DND-41 (cell line): ENCODE measurements at regions not wholly inside any gene's neighbourhood (a gene's known extent, or its start where the extent isn't known, plus 50 kb on each side); places are given as distances from the start of the nearest gene placed in this dataset.

Experiments used
- ATAC-seq: fragments of 200-7000 bp; cut with Tn5 transposase; 3 replicates; pipeline ENCODE4 v1.9.1; 2021; ENCODE audit warnings: low read depth; ENCODE audit not compliant: insufficient read depth
- DNase-seq: peaks from one replicate; pipeline ENCODE4 v3.0.0-alpha.2; 2020
- H2AFZ ChIP-seq: 2 replicates; pipeline ENCODE4 v1.6.0; 2012; ENCODE audit warnings: low read depth, low read length
- H3K27ac ChIP-seq: 2 replicates; pipeline ENCODE4 v1.5.1; 2012; ENCODE audit warnings: low read length, inconsistent platforms
- H3K27me3 ChIP-seq: fragments of 200-600 bp; sonication (generic); 2 replicates; pipeline ENCODE4 v1.6.0; 2012; ENCODE audit warnings: low read length, mild to moderate bottlenecking, inconsistent platforms; ENCODE audit not compliant: insufficient read depth, poor library complexity
- H3K36me3 ChIP-seq: 2 replicates; pipeline ENCODE4 v1.5.1; 2012; ENCODE audit warnings: low read length, inconsistent platforms; ENCODE audit not compliant: insufficient read depth
- H3K4me1 ChIP-seq: 2 replicates; pipeline ENCODE4 v1.5.1; 2012; ENCODE audit warnings: mild to moderate bottlenecking, low read length; ENCODE audit not compliant: insufficient read depth
- H3K4me2 ChIP-seq: 2 replicates; pipeline ENCODE4 v1.6.0; 2012; ENCODE audit warnings: mild to moderate bottlenecking, moderate library complexity, low read length, inconsistent platforms; ENCODE audit not compliant: insufficient read depth
- H3K4me3 ChIP-seq, 2 experiments: fragments of 200-600 bp in 1 of 2; shearing (Covaris generic) in 1 of 2; 2 replicates each; pipeline ENCODE4 v1.5.1; 2012 to 2016; ENCODE audit warnings: inconsistent platforms in 2 of 2, low read length in 2 of 2, mild to moderate bottlenecking in 2 of 2, low read depth in 1 of 2, moderate library complexity in 1 of 2
- H3K79me2 ChIP-seq: 2 replicates; pipeline ENCODE4 v1.6.0; 2012; ENCODE audit warnings: low read length, inconsistent platforms; ENCODE audit not compliant: insufficient read depth
- H3K9ac ChIP-seq: 2 replicates; pipeline ENCODE4 v1.6.0; 2012; ENCODE audit warnings: low read depth, mild to moderate bottlenecking, inconsistent platforms, low read length, moderate library complexity
- H3K9me3 ChIP-seq: 2 replicates; pipeline ENCODE4 v1.5.1; 2012; ENCODE audit warnings: low read length, moderate library complexity, mild to moderate bottlenecking, inconsistent platforms; ENCODE audit not compliant: insufficient read depth, severe bottlenecking
- H4K20me1 ChIP-seq: 2 replicates; pipeline ENCODE4 v1.6.0; 2012; ENCODE audit warnings: low read length; ENCODE audit not compliant: insufficient read depth
- EZH2 ChIP-seq: IDR thresholded peaks from 3 replicates; pipeline ENCODE4 v1.6.1; 2012; ENCODE audit warnings: borderline replicate concordance, low read depth, mild to moderate bottlenecking, moderate library complexity, low read length, inconsistent platforms; ENCODE audit not compliant: severe bottlenecking
- TF ChIP-seq, protein P1 (sequence below): IDR thresholded peaks from 2 replicates; pipeline ENCODE4 v1.5.1; 2012; ENCODE audit warnings: borderline replicate concordance, low read length, moderate library complexity, mild to moderate bottlenecking; ENCODE audit not compliant: poor library complexity, severe bottlenecking; ENCODE audit errors: extremely low read depth

DNA sequence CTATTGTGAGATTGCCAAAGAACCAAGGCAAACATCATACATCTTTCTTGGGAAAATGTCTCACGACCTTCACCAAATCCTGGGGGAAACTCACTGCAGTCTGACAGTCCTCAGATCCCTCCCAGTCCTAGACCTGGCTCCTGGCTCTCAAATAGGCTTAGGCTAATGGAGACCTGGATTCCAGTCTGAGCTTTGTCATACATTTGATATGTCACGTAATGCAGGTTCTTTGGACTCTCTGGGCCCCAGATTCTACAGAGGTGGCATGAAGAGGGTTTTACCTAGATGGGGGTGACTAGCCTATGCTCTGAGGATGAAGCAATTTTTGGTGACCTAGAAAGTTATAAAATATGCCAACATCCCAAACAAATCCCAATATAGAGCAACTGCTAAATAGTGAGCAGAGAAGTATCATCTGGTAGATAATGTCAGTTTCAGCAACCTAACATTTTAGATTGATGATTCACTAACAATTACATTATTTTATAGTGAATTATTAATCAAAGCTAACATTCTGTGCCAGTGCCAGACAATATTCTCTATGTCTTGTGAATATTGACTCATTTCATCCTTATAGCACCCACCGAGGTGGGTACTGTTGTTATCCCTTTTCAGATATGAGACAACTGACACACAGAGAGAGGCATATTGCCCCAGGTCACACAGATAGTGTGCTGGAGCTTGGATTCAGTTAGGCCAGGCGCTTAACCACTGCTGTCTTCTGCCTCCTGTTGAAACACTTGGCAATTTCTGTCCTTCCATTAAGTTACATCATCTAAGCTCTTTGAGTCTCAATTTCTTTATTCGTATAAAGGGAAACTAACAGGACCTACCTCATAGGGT lies 195.4 kb upstream of the MAMLD1 start:
- Histone ChIP-seq H3K4me2 (no peak overlapping the region), H3K4me1 (no peaks in the 10 kb centered on the region), H3K36me3 (no peaks in the 10 kb centered on the region), H4K20me1 (no peaks in the 10 kb centered on the region), H3K79me2 (no peaks in the 10 kb centered on the region), H3K9ac (no peak overlapping the region), H3K27ac (no peak overlapping the region), H2AFZ (no peak overlapping the region), H3K9me3 (no peaks in the 10 kb centered on the region), H3K27me3 (no peaks in the 10 kb centered on the region), H3K4me3 (no peak overlapping the region)
- ATAC-seq: no peak
- no peak for TF ChIP-seq EZH2
- TF ChIP-seq, protein P1, sequence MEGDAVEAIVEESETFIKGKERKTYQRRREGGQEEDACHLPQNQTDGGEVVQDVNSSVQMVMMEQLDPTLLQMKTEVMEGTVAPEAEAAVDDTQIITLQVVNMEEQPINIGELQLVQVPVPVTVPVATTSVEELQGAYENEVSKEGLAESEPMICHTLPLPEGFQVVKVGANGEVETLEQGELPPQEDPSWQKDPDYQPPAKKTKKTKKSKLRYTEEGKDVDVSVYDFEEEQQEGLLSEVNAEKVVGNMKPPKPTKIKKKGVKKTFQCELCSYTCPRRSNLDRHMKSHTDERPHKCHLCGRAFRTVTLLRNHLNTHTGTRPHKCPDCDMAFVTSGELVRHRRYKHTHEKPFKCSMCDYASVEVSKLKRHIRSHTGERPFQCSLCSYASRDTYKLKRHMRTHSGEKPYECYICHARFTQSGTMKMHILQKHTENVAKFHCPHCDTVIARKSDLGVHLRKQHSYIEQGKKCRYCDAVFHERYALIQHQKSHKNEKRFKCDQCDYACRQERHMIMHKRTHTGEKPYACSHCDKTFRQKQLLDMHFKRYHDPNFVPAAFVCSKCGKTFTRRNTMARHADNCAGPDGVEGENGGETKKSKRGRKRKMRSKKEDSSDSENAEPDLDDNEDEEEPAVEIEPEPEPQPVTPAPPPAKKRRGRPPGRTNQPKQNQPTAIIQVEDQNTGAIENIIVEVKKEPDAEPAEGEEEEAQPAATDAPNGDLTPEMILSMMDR: no peak
- no peak for DNase-seq

DNA sequence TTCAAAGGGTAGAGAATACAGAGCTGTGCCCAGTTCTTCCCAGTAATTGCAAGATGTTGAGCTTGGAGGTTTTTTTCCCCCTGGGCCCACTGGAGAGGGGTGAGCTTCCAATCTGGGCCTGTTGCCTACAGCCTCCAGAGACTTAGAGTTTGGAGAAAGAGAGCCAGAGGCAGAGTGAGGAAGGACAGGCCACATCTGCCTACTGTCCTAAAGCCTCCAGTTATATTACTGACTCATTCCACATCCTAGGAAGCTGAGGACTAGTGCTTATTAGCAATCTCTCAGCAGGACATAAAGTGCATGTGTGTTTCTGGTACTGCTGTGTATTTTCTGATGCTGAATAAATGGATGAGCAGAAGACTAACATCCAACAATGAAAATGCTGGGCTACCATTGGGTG lies 181.0 kb upstream of the MAMLD1 start:
- H2AFZ ChIP-seq: no peak overlapping the region
- TF ChIP-seq EZH2: no peak
- TF ChIP-seq, protein P1: no peak
- no peaks in the 10 kb centered on the region for H4K20me1 ChIP-seq
- H3K27me3 ChIP-seq: no peaks in the 10 kb centered on the region
- H3K27ac ChIP-seq: no peak overlapping the region
- no peaks in the 10 kb centered on the region for H3K36me3 ChIP-seq
- ATAC-seq: no peak
- no peak overlapping the region for H3K9ac ChIP-seq
- no peaks in the 10 kb centered on the region for H3K9me3 ChIP-seq
- H3K4me3 ChIP-seq: no peak overlapping the region
- no peak for DNase-seq
- no peak overlapping the region for H3K4me2 ChIP-seq
- H3K4me1 ChIP-seq: no peaks in the 10 kb centered on the region
- no peaks in the 10 kb centered on the region for H3K79me2 ChIP-seq

DNA sequence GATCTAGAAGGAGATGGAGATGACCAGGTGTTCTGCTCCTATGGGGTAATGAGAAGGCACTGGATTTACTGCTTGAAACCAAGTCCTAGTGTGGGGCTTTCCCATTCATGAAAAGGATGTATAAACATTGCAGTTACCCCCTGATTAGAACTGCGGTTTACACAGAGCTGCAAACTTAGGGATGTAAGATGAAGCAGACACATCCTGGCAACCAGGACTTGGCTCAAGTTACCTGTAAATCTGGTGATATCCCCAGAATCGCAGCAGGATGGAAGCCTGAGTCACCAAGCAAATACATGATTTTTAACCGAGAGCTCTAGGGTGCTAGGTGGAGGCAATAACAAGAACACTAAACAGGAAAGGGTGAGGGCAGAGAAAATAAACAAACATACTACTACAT lies 178.6 kb upstream of the MAMLD1 start:
- TF ChIP-seq, protein P1: no peak
- no peak for TF ChIP-seq EZH2
- Histone ChIP-seq H3K27me3 (no peaks in the 10 kb centered on the region), H3K4me3 (no peak overlapping the region), H3K79me2 (no peaks in the 10 kb centered on the region), H3K4me1 (no peaks in the 10 kb centered on the region), H3K9me3 (no peaks in the 10 kb centered on the region), H2AFZ (no peak overlapping the region), H3K27ac (no peak overlapping the region), H4K20me1 (no peaks in the 10 kb centered on the region), H3K4me2 (no peak overlapping the region), H3K36me3 (no peaks in the 10 kb centered on the region), H3K9ac (no peak overlapping the region)
- DNase-seq (no peak), ATAC-seq (no peak)
